Body of pancreas (tissue), 4 donors: ENCODE measurements at regions not wholly inside any gene's neighbourhood (a gene's known extent, or its start where the extent isn't known, plus 50 kb on each side); places are given as distances from the start of the nearest gene placed in this dataset.

Experiments
- ATAC-seq: fragments of 150-250 bp; one replicate; pipeline ENCODE4 v1.9.1; 2016
- DNase-seq, 4 donors: peaks; one replicate each; pipeline ENCODE4 v3.0.0-alpha.2; 2019
- H3K27ac ChIP-seq, 4 donors: fragments of 200-600 bp; sonication (generic); 1 replicate in 3 of 4; 2 replicates in 1 of 4; pipeline versions ENCODE4 v1.5.1 to v1.6.1; 2016 to 2019; ENCODE audit warnings: mild to moderate bottlenecking in 1 of 4, mixed read lengths in 1 of 4, moderate library complexity in 1 of 4
- H3K27me3 ChIP-seq, 2 donors: fragments of 200-600 bp; sonication (generic); one replicate each; pipeline ENCODE4 v1.6.0; 2016; ENCODE audit warnings: mild to moderate bottlenecking in 1 of 2
- H3K36me3 ChIP-seq, 2 donors: fragments of 200-600 bp; sonication (generic); replicated peaks in 1 of 2; 2 replicates each; pipeline ENCODE4 v1.5.1; 2016; ENCODE audit warnings: low read depth in 2 of 2; ENCODE audit not compliant: insufficient read depth in 1 of 2
- H3K4me1 ChIP-seq: fragments of 200-600 bp; sonication (generic); one replicate; pipeline ENCODE4 v1.6.0; 2016
- H3K4me3 ChIP-seq, 2 donors: fragments of 200-600 bp; sonication (generic); 1 replicate in 1 of 2; 2 replicates in 1 of 2; pipeline ENCODE4 v1.5.1; 2016 to 2019
- H3K9me3 ChIP-seq, 3 donors: fragments of 200-600 bp; sonication (generic); 1 replicate in 2 of 3; 2 replicates in 1 of 3; pipeline ENCODE4 v1.5.1; 2016
- POLR2A ChIP-seq, 3 donors: fragments of 450-650 bp; IDR thresholded peaks; one replicate each; pipeline ENCODE4 v1.6.1; 2016; ENCODE audit warnings: antibody characterized with exemption in 3 of 3, mild to moderate bottlenecking in 2 of 3
- WGBS, 2 donors: methylation state at CpG; one replicate each; pipeline ENCODE4 v1.1.5; 2017; 5-methylcytosine and 5-hydroxymethylcytosine counted together
- intact Hi-C: fragments of 100-400 bp; cut with DNase I; formaldehyde crosslinking; loops from one replicate; pipeline ENCODE4 v1.15.1; 2023
- TF ChIP-seq, protein P1 (sequence below), 7 experiments: fragments of 450-650 bp in 4 of 7; fragments of 200-600 bp in 3 of 7; sonication (generic) in 3 of 7; IDR thresholded peaks; one replicate each; pipeline ENCODE4 v1.5.1; 2016 to 2019; ENCODE audit warnings: antibody characterized with exemption in 7 of 7

DNA sequence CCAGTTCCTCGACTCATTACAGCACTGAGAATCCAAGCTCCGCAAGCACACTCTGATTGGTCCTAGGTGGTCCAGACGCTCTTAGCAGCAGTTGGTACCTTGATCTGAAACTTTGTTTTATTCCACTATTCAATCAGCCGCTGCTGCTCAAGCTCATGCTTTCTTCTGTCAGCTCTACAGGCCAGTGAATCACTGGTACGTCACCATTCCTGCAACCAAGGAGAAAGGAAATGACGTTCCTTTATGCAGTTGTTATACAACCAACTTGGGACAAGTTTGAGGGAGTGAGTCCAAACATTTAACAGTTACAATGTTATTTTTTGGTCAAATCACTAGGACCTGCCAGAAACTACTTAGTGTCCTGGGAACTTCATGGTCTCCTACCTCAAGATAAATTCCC, 398.8 kb upstream of the TMEFF2 start:
- no peaks in the 10 kb centered on the region for H3K27me3 ChIP-seq
- TF ChIP-seq, protein P1, sequence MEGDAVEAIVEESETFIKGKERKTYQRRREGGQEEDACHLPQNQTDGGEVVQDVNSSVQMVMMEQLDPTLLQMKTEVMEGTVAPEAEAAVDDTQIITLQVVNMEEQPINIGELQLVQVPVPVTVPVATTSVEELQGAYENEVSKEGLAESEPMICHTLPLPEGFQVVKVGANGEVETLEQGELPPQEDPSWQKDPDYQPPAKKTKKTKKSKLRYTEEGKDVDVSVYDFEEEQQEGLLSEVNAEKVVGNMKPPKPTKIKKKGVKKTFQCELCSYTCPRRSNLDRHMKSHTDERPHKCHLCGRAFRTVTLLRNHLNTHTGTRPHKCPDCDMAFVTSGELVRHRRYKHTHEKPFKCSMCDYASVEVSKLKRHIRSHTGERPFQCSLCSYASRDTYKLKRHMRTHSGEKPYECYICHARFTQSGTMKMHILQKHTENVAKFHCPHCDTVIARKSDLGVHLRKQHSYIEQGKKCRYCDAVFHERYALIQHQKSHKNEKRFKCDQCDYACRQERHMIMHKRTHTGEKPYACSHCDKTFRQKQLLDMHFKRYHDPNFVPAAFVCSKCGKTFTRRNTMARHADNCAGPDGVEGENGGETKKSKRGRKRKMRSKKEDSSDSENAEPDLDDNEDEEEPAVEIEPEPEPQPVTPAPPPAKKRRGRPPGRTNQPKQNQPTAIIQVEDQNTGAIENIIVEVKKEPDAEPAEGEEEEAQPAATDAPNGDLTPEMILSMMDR (IDR thresholded peaks at IDR 0.05), result no peak
- TF ChIP-seq POLR2A (IDR thresholded peaks at IDR 0.05), result no peak
- H3K36me3 ChIP-seq, result no peaks in the 10 kb centered on the region
- ATAC-seq (no peak), DNase-seq (no peak)
- 79 to 88% methylated on average over 6 of the region's 6 CpGs for WGBS, 2 donors
- no peaks in the 10 kb centered on the region for H3K9me3 ChIP-seq
- H3K4me1 ChIP-seq, result no peaks in the 10 kb centered on the region
- intact Hi-C loops, result no loop called here
- no peak overlapping the region for H3K27ac ChIP-seq
- no peak overlapping the region for H3K4me3 ChIP-seq

DNA sequence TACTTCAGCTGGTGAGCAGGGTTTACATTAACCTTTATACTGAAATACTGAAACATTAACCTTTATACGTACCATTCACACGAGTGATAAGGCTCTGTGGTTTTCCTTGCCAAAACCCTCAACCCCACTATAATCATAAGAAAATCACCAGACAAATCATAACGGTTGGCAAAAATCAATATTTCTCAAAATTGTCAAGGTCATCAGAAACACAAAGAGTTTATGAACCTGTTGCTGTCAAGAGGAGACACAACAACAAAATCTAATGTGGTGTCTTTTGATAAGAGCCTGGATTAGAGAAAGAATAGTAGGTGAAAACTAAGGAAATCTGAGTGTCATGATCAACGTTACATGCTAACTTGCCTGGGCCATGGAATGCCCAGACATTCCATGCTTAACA, 396.9 kb upstream of the TMEFF2 start:
- WGBS, 2 donors, result 30 to 39% methylated on average over 4 of the region's 4 CpGs
- H3K9me3 ChIP-seq, result no peaks in the 10 kb centered on the region
- no peaks in the 10 kb centered on the region for H3K36me3 ChIP-seq
- no peak for DNase-seq
- no peaks in the 10 kb centered on the region for H3K4me1 ChIP-seq
- TF ChIP-seq, protein P1 (IDR thresholded peaks at IDR 0.05), result no peak
- no peak for TF ChIP-seq POLR2A (IDR thresholded peaks at IDR 0.05)
- H3K27me3 ChIP-seq, result no peaks in the 10 kb centered on the region
- no peak for ATAC-seq
- H3K27ac ChIP-seq, result no peak overlapping the region
- intact Hi-C loops, result no loop called here
- no peak overlapping the region for H3K4me3 ChIP-seq

DNA sequence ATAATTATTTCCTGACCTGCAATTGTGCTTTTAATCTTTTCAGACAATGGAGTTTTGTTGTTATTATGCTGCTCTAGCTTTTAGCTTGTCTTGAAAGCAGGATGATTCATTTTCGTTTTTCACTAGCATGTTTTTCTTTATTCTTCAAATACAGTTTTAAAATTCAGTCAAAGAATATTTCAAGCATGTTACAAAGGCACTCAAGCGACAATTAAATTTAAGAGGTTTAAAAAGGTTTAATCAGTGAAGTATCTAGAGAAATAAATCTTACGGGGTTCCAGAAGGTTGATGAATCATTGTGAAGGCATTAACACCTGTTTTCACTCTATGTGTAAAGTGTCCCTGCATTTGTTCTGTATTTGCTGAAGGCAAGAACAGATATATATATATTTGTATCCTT, 390.7 kb upstream of the TMEFF2 start:
- intact Hi-C loops, result no loop called here
- H3K4me1 ChIP-seq, result peaks cover under 1% of the 10 kb centered on the region
- H3K27me3 ChIP-seq, result no peaks in the 10 kb centered on the region
- no peaks in the 10 kb centered on the region for H3K9me3 ChIP-seq
- 55 to 68% methylated on average over 3 of the region's 3 CpGs for WGBS, 2 donors
- H3K36me3 ChIP-seq, result no peaks in the 10 kb centered on the region
- ATAC-seq (no peak), DNase-seq (no peak)
- H3K4me3 ChIP-seq, result no peak overlapping the region
- no peak overlapping the region for H3K27ac ChIP-seq
- TF ChIP-seq, protein P1 (IDR thresholded peaks at IDR 0.05), result no peak
- TF ChIP-seq POLR2A (IDR thresholded peaks at IDR 0.05), result no peak

DNA sequence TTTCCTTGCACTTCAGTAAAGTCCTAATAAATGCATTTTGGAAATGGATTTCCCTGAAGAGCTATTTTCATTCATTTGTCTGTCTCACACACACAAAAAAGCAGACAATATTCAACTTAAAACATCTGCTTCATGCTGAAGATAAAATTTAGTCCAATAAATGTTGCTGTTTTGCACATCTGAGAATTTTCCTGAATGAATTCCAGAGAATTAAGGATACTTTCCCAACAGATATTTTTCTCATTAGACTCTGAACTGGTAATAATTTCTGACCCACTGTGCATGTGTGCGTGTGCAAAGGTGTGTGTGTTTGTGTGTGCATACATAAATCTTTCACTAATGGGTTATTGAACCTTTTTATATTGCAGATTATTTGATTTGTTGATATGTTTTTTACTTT, 390.2 kb upstream of the TMEFF2 start:
- H3K9me3 ChIP-seq, result no peaks in the 10 kb centered on the region
- H3K27me3 ChIP-seq, result no peaks in the 10 kb centered on the region
- intact Hi-C loops, result no loop called here
- H3K4me3 ChIP-seq, result no peak overlapping the region
- no peak for ATAC-seq
- 57 to 89% methylated on average over 1 of the region's 1 CpG for WGBS, 2 donors
- peaks cover 5% of the 10 kb centered on the region for H3K4me1 ChIP-seq
- no peak overlapping the region for H3K27ac ChIP-seq
- no peak for DNase-seq
- H3K36me3 ChIP-seq, result no peaks in the 10 kb centered on the region
- no peak for TF ChIP-seq POLR2A (IDR thresholded peaks at IDR 0.05)

DNA sequence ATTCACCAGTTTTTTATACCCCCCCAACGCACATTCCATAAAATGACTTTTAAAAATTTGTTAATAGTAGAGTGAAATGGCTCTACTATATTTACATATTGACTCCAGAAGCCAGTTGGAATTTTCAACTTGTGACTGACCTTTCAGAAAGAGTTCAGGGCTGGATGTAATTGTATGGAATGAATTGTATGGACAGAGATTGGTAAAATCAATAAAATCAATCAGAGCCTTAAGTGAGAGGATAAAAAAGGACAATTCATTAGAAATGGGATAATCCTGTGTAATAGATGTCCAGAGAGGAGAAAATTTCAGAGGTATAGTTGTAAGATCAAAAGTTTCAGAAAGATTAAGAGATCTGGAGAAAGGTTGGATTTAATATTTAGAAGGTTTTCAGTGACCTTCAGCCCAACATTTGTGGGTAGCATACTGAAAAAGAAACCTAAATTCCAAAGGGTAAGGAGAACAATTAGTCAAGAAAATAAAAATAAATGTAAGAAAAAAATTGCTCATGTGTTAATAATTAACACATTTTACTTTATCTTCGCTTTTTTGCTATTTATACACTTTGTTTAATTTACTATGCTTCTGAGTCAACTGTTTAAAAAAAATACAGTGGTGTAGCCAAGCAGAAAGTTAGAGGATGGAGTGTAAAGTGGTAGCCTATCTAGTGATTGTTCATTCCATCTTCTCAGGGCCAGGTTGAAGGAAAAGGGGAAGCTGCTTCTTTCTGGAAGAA, 385.4 kb upstream of the TMEFF2 start:
- Histone ChIP-seq H3K27me3 (no peaks in the 10 kb centered on the region), H3K4me1 (peaks cover 6% of the 10 kb centered on the region), H3K36me3 (no peaks in the 10 kb centered on the region), H3K9me3 (no peaks in the 10 kb centered on the region), H3K4me3 (no peak overlapping the region), H3K27ac (no peak overlapping the region)
- intact Hi-C loops, result no loop called here
- no peak for TF ChIP-seq POLR2A (IDR thresholded peaks at IDR 0.05)
- TF ChIP-seq, protein P1 (IDR thresholded peaks at IDR 0.05), result no peak
- WGBS, 2 donors, result 39 to 43% methylated on average over 2 of the region's 2 CpGs
- ATAC-seq (no peak), DNase-seq (no peak)
